Hematopoietic multipotent progenitor cell treated with erythropoietin and hydrocortisone succinate and interleukin-3 and kit ligand, for 15 days (in vitro differentiated cells): ENCODE measurements at regions not wholly inside any gene's neighbourhood (a gene's known extent, or its start where the extent isn't known, plus 50 kb on each side); places are given as distances from the start of the nearest gene placed in this dataset.
"Not testable (repeated sequence)": the region's sequence is repeated elsewhere in the genome, so short reads cannot be mapped to it uniquely, and the experiment has no call there.

Source experiments
- DNase-seq: peaks from one replicate; pipeline ENCODE4 v3.0.0-alpha.2; 2015; ENCODE audit warnings: low spot score

- no peak for DNase-seq
These were observed 448.4 kb downstream of the RAPGEF2 start for GRCh38 chr4:159551281-159551680.

- DNase-seq: no peak
These were observed 450.3 kb downstream of the RAPGEF2 start for GRCh38 chr4:159552979-159553768.

GRCh38 chr4:159555873-159556272 lies 453.0 kb downstream of the RAPGEF2 start:
- no peak for DNase-seq

- DNase-seq: no peak
These were observed 459.5 kb downstream of the RAPGEF2 start for GRCh38 chr4:159562366-159562765.

- DNase-seq: no peak
These were observed 460.4 kb downstream of the RAPGEF2 start for GRCh38 chr4:159563257-159563656.

GRCh38 chr4:159564615-159565014 lies 461.7 kb downstream of the RAPGEF2 start:
- DNase-seq: no peak

- DNase-seq: no peak
These were observed 463.9 kb downstream of the RAPGEF2 start for GRCh38 chr4:159566786-159567185.

- DNase-seq: no peak
These were observed 474.4 kb downstream of the RAPGEF2 start for GRCh38 chr4:159577241-159577640.

- no peak for DNase-seq
These were observed 479.8 kb downstream of the RAPGEF2 start for GRCh38 chr4:159582685-159583084.

GRCh38 chr4:159592898-159593556 lies 490.1 kb downstream of the RAPGEF2 start:
- no peak for DNase-seq

GRCh38 chr4:159593681-159594080 lies 490.8 kb downstream of the RAPGEF2 start:
- no peak for DNase-seq

GRCh38 chr4:159594576-159594975 lies 491.7 kb downstream of the RAPGEF2 start:
- DNase-seq: no peak

- not testable (repeated sequence) for DNase-seq
These were observed 492.2 kb downstream of the RAPGEF2 start for GRCh38 chr4:159595101-159595500.

- DNase-seq: no peak
These were observed 495.7 kb downstream of the RAPGEF2 start for GRCh38 chr4:159598602-159599001.

GRCh38 chr4:159600061-159600460 lies 497.2 kb downstream of the RAPGEF2 start:
- DNase-seq: no peak

GRCh38 chr4:159604781-159605180 lies 501.9 kb downstream of the RAPGEF2 start:
- DNase-seq: no peak

GRCh38 chr4:159606835-159607234 lies 504.0 kb downstream of the RAPGEF2 start:
- DNase-seq: no peak

GRCh38 chr4:159607809-159608208 lies 504.9 kb downstream of the RAPGEF2 start:
- DNase-seq: no peak

- DNase-seq: no peak
These were observed 505.6 kb downstream of the RAPGEF2 start for GRCh38 chr4:159608436-159608835.

GRCh38 chr4:159632031-159632430 lies 529.2 kb downstream of the RAPGEF2 start:
- no peak for DNase-seq

- no peak for DNase-seq
These were observed 536.9 kb downstream of the RAPGEF2 start for GRCh38 chr4:159639671-159640323.

- no peak for DNase-seq
These were observed 546.4 kb downstream of the RAPGEF2 start for GRCh38 chr4:159649237-159649636.

- DNase-seq: no peak
These were observed 550.0 kb downstream of the RAPGEF2 start for GRCh38 chr4:159652871-159653270.
